Jurkat, Clone E6-1 (cell line): ENCODE measurements at regions not wholly inside any gene's neighbourhood (a gene's known extent, or its start where the extent isn't known, plus 50 kb on each side); places are given as distances from the start of the nearest gene placed in this dataset.
"Not testable (repeated sequence)": the region's sequence is repeated elsewhere in the genome, so short reads cannot be mapped to it uniquely, and the experiment has no call there.

Experiments used
- DNase-seq: peaks from one replicate; pipeline ENCODE4 v3.0.0-alpha.2; 2011; ENCODE audit warnings: low read depth, low spot score
- H3K4me3 ChIP-seq: 2 replicates; pipeline ENCODE4 v1.5.1; 2011; ENCODE audit warnings: mild to moderate bottlenecking, low read length, control low read depth, moderate library complexity

DNA sequence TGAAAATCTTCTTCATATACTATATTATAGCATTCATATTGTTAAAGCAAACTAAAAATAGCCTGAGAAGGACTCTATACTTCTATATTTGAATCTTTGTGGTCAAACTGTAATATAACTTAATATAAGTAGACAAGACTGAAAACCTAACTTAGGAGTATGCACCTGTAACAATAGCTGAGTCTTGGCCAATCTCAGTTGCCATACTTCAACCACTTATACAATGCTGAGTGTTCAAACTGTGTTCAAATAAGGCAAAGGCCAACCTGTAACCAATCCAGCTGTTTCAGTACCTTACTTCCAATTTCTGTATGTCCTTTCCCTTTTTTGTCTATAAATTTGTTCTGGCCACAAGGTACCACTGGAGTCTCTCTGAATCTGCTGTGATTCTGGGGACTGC lies 1360.8 kb upstream of the CDH9 start:
- DNase-seq: no peak
- H3K4me3 ChIP-seq: no peak overlapping the region

DNA sequence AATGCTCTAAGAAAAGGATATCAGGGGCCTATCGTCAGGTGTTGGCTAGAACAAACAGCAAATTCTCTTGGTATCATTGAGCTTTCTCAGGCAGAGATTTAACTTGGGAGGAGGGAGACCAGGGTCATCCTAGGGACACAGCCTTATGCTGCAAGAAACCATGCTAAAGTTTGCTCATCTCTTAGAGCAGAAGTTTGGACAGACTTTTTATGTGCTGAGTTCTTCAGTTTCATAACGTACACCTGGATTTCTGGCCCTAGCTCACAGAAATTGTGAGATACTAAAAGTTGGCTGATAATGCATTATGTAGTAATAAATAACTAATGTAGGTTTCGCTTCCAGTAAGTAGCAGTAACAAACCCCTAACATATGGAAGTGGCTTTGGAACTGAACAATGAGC lies 1359.8 kb upstream of the CDH9 start:
- no peak overlapping the region for H3K4me3 ChIP-seq
- DNase-seq: no peak

DNA sequence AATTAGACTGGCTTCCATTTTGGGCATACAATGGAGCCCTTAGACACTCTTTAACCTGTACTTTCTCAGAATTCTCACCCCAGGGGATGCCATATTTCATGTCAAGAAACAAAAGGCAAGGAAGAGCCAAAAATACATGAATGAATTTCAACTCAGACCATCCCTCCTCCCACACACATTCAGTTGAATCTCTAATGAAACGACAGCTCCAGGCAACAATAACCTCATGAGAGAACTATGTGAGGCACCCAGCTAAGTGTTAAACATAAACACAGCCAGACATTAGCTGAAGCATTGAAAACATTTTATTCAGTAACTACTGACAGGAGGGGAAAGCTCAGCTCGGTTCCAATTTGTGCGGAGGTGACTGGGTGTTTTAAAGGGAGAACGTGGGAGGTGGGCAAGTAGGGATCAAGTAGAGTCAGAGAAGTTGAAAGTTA lies 1359.1 kb upstream of the CDH9 start:
- no peak overlapping the region for H3K4me3 ChIP-seq
- DNase-seq: no peak

DNA sequence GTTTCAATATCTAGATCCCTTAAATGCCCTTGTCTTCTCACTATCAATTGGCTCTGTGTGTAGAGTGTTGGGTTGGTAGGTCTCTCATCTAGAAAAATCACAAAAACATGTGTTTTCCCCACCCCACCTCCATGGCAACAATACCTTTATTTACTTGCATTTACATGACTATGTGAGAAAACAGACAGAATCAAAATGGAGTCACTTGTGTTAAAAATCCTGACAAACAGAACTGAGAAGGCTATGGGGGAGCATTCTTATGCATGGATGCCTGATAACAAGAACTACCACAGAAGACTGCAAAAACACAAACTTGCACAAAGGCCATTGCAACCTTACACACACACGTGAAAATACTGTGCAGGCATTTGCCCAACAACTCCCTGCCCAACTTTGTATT lies 1352.9 kb upstream of the CDH9 start:
- no peak overlapping the region for H3K4me3 ChIP-seq
- DNase-seq: no peak

DNA sequence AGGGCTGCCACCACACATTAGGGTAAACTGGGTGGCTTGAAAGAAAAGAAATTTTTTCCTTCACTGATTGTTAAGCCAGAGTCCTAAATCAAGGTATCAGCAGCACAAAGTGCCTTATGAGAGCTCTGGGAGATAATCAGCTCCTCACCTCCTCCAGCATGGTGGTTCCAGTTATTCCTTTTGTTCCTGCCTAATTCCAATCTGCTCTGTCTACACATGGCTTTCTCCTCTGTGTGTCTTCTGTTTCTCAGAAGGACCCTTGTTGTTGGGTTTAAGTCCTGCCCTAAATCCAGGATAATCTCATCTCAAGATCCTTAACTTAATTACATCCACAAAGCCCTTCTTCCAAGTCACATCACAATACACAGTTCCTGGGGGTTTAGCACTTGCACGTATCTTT lies 1352.0 kb upstream of the CDH9 start:
- H3K4me3 ChIP-seq: no peak overlapping the region
- DNase-seq: no peak

DNA sequence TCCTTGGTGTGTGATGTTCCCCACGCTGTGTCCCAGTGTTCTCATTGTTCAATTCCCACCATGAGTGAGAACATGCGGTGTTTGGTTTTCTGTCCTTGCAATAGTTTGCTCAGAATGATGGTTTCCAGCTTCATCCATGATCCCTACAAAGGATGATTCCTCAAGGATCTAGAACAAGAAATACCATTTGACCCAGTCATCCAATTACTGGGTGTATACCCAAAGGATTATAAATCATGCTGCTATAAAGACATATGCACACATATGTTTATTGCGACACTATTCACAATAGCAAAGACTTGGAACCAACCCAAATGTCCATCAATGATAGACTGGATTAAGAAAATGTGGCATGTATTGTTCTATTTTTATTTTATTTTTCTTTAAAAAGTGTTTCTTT lies 1351.3 kb upstream of the CDH9 start:
- H3K4me3 ChIP-seq, DNase-seq: not testable (repeated sequence)

DNA sequence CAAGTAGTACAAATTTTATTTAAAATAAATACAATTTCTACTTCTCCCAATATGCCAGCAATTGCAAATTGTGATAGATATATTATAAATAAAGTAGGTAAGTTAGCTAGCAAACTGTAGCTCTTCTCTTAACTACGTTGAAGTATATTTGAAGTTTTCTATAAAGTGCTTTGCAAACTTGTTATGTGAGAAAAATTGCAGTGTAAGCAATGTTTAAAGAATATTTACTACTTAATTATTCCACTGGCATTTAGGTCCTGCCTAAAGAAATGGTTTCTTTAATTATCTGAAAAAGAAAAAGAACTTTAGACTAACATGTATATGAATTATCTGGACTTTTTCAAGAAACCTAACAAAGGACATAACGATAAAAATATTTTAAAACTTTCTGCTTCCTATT lies 1350.0 kb upstream of the CDH9 start:
- DNase-seq: no peak
- H3K4me3 ChIP-seq: no peak overlapping the region

DNA sequence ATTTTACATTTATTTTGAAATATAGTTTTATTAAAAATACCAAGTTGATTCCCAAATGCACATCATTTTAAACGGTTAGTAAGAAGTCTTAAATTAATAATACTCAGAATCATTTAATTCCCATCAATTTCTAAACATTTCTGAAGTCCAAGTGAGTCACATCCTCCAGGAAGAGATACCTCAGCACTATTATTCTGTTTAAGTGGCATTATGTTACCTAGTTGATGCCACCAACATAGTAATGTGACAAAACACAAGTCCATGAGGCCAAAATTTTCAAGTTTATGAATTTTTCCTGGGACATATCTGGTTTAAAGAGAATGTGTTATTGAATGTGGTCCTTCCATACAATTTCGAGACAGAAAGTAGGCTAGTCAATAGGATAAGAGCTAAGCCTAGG lies 1348.3 kb upstream of the CDH9 start:
- no peak overlapping the region for H3K4me3 ChIP-seq
- no peak for DNase-seq

DNA sequence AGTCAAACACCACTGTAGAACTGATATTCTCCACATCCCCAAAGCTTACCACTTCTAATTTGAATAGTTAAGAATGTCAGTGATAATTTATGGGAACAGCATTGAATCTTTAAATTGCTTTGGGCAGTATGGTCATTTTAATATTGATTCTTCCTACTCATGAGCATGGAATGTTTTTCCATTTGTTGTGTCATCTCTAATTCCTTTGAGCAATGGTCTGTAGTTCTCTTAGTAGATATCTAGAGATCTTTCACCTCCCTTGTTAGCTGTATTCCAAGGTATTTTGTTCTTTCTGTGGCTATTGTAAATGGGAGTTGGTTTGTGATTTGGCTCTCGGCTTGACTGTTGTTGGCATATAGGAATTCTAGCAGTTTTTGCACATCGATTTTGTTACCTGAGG lies 1341.8 kb upstream of the CDH9 start:
- no peak overlapping the region for H3K4me3 ChIP-seq
- DNase-seq: no peak

DNA sequence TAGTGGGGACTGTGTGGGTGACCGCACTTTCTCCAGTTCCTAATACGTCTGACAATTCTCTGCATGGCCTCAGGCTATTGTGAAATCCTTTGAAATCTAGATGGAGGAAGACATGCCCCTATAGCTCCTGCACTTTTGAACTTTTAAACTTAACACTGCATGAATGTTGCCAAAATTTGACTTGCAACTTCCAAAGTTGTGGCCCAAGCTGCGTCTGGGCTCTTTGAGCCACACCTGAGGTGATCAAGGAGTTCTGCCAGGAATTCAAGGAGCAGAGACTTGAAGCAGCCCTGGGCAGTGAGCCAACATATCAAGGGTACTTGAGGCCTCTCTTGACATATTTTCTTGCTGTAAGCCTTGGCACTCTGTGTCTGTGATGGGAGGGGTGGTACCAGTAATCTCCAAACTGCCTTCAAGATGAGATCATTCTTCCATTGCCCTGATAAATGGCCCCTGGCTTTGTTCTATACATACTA lies 1336.1 kb upstream of the CDH9 start:
- no peak overlapping the region for H3K4me3 ChIP-seq
- DNase-seq: no peak

DNA sequence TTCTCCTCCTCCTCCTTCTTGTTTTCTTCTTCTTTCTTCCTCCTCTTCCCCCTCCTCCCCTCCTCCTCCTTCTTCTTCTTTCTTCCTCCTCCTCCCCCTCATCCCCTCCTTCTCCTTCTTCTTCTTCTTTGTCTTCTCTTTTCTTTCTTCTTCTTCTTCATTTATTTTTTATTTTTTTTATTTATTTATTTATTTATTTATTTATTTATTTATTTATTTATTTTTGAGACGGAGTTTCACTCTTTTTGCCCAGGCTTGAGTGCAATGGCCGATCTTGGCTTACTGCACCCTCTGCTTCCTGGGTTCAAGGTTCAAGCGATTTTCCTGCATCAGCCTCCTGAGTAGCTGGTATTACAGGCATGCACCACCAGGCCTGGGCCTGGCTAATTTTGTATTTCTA lies 1332.5 kb upstream of the CDH9 start:
- no peak for DNase-seq
- no peak overlapping the region for H3K4me3 ChIP-seq

DNA sequence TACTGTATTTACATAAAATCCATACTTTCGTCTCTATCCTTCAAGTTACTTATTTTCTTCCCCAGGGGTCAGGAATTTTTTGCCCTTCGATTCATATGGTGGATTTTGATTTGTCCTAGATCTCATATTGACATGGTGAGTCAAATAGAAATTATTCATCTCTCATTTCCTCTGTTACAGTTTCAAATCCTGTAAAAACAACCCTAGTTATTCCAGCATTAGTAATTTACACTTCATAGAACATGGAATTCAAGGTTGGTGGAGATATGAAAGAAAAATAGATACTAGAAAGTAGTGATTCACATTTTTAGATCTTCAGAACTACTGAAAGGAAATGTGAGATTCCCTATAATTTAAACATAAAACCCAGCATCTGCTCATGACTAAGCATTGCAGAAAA lies 1331.0 kb upstream of the CDH9 start:
- no peak for DNase-seq
- H3K4me3 ChIP-seq: no peak overlapping the region

DNA sequence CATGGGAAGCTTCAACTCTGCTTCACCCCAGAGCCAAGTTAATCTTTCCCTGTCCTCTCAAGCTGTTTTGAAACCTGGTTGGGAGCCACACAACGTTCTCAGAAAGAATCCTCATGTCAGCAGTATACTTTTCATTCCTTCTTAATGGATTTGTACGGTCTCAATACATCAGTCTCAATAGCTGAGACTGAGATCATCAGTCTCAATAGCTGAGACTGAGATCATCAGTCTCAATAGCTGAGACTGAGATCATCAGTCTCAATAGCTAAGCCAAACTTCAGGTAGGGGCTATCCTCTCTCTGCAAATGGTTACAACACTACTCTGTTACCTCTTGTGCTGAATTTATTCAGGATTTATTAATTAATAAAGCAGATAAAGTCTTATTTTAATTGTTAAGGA lies 1317.4 kb upstream of the CDH9 start:
- no peak overlapping the region for H3K4me3 ChIP-seq
- no peak for DNase-seq

DNA sequence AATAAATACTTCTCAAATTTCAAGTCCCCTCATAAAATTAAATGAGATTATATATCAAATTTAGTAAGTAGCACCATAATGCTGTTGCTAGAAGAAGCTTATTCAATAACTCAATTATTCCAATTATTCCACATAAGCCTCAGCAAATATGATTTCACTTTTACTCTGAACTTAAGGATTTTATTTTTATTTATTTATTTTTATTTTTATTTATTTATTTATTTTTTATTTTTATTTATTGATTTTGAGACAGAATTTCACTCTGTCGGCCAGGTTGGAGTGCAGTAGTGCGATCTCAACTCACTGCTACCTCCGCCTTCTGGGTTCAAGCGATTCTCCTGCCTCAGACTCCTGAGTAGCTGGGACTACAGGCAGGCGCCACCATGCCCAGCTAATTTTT lies 1308.3 kb upstream of the CDH9 start:
- no peak for DNase-seq
- no peak overlapping the region for H3K4me3 ChIP-seq

DNA sequence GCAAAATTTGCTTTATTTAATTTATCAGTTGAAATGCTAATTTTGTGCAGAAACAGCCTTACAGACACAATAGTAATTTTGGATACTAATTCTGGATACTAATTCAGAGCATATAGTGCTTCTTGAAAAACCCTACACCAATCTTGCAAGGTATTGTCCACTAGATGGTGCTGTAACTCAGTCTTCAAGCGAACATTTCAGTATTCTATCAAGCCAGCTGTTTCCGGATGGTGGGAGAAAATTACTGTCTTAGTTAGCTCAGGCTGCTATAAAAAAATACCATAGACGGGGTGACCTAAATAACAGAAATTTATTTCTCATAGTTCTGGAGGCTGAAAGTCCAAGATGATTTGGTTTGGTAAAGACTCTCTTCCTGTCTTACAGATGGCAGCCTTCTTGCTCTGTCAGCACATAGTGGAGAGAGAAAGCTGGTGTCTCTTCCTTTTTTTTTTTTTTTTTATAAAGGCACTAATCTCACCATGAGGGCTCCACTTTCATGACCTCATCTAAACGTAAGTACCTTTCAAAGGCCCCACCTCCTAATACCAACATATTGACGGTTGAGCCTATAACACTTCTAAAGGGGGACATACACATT lies 1306.5 kb upstream of the CDH9 start:
- peak; percentile 74 for DNase-seq

DNA sequence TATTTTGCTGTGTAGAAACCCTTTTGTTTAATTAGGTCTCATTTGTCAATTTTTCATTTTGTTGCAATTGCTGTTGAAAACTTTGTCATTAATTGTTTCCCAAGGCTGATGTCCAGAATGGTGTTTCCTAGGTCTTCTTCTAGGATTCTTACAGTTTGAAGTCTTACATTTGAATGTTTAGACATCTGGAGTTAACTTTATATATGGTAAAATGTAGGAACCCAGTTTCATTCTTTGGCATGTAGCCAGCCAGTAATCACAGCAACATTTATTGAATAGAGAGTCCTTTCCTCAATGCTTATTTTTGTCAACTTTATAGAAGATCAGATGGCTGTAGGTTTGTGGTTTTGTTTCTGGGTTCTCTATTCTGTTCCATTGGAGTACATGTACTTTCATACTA lies 1290.8 kb upstream of the CDH9 start:
- H3K4me3 ChIP-seq: no peak overlapping the region
- DNase-seq: no peak

More for the DNA sequence above, 1306.5 kb upstream of the CDH9 start:
- no peak overlapping the region for H3K4me3 ChIP-seq

DNA sequence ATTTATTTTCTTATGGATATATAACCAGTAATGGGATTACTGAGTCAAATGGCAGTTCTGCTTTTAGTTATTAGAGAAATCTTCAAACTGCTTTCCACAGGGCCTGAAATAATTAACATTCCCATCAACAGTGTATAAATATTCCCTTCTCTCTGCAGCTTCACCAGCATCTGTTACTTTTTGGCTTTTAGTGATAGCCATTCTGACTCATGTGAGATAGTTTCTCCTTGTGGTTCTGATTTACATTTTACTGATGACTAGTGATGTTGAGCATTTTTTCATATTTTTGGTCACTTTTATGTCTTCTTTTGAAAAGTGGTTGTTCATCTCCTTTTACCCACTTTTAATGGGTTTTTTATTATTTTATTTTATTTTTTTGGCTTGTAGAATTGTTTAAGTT lies 1290.3 kb upstream of the CDH9 start:
- no peak for DNase-seq
- no peak overlapping the region for H3K4me3 ChIP-seq

DNA sequence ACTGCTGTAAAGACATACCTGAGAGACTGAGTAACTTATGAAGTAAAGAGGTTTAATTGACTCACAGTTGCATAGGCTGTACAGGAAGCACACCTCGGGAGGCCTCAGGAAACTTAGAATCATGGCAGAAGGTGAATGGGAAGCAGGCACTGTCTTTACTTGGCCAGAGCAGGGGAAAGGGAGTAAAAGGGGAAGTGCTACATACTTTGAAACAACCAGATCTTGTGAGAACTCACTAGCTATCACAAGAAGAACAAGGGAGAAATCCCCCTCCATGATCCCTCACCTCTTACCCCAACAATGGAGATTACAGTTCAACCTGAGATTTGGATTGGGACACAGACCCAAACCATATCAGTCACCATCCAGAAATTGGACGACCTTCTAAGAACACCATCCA lies 1285.8 kb upstream of the CDH9 start:
- no peak for DNase-seq
- no peak overlapping the region for H3K4me3 ChIP-seq

DNA sequence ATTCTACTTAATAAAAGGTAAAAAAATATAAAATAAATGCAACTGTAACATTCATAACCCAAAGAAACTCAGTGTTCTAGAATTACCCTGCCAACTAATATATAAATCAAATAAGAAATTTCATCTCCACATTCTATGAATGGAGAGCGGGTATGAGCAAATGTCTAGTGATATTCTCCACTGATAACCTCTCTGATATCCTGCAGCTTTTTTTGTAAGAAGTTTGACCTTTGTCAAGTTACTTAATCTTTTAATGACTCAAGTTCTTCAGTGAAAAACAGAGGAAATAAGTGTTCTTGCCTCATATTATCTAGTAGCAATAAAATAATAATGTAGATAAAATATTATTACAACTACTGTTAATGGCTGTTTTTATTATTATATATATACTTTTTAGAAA lies 1275.6 kb upstream of the CDH9 start:
- DNase-seq: no peak

DNA sequence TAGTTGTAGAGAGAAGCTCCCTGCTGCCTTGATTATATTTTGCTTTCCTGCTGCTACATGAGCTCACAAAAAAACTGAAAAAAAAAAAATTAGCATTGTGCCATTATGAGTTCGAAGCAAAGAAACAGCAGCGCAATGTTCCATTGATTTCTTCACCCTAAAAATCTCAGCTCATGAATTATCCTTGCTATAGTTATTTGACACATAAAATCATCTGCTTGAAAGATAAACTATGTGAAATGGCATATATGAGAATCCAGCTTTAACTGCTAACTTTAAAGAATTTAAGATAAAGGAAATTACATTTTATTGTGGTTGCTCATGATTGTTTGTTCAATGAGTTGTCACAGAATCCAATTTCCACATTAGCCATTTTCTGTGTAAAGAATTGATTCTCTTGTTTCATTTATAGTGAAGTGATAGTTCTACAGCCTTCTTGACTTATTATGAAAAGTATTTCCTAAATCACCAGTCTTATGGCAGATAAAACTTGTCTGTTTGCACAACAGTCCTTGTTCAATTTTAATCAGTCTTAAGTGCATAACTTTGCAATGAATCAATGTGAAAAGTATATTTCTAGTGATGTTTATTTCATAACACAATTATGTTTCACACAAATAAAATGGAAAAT lies 1275.0 kb upstream of the CDH9 start:
- H3K4me3 ChIP-seq: no peak overlapping the region
- no peak for DNase-seq

More for the DNA sequence above, 1275.6 kb upstream of the CDH9 start:
- no peak overlapping the region for H3K4me3 ChIP-seq

DNA sequence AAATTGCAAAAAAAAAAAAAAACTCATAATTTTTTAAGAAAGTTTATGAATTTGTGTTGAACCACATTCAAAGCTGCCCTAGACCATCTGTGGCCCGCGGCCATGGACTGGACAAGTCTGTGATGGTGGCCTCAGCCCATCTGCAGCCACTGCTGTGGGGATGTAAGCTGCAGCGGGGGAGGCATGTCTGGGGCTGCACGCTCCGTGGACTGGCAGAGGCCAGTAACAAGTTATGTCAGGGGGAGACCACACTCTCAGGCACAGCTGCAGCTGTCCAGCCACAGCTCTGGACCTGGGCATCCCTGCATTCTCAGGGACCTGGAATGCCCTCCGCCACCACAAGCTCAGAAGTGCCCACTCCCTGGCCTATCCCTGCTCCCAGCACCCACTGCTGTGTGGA lies 1272.3 kb upstream of the CDH9 start:
- H3K4me3 ChIP-seq: no peak overlapping the region
- DNase-seq: no peak
